ENCODE measurements at regions not wholly inside any gene's neighbourhood (a gene's known extent, or its start where the extent isn't known, plus 50 kb on each side); places are given as distances from the start of the nearest gene placed in this dataset.

GRCh38 chr16:9412031-9412914 is 320.8 kb downstream of the HAPSTR1 start:
- Histone ChIP-seq H3K4me3 (no peak overlapping the region), H3K4me2 (no peak overlapping the region), H4K20me1 (replicated peaks; ENCODE audit: insufficient read depth) (no peaks in the 10 kb centered on the region), H3K9me2 (ENCODE audit: insufficient read depth) (no peaks in the 10 kb centered on the region), H3K27me3 (ENCODE audit: insufficient read depth) (no peaks in the 10 kb centered on the region), H3K36me3 (ENCODE audit: insufficient read depth) (no peaks in the 10 kb centered on the region), H3F3A (replicated peaks; ENCODE audit: low read depth) (no peaks in the 10 kb centered on the region), H3K27ac (ENCODE audit: low read depth) (no peak overlapping the region), H2AFZ (peak overlapping the region; percentile 59; the same call in 1 of the 2 replicates), H3K79me2 (replicated peaks; ENCODE audit: insufficient read depth) (no peaks in the 10 kb centered on the region), H3K4me1 (ENCODE audit: insufficient read depth) (no peaks in the 10 kb centered on the region)
- no peak overlapping the region for H3K27ac Mint-ChIP-seq
- no peak overlapping the region for H3K4me3 Mint-ChIP-seq
- ATAC-seq (no peak), DNase-seq (ENCODE audit: low spot score) (no peak)
- peaks cover 3% of the 10 kb centered on the region for H3K27me3 Mint-ChIP-seq (ENCODE audit: insufficient read depth, low read depth, poor library complexity)
- H3K36me3 Mint-ChIP-seq (ENCODE audit: low read depth): peaks cover 6% of the 10 kb centered on the region
- peaks cover 3% of the 10 kb centered on the region; the same call in 1 of the 3 replicates for H3K4me1 Mint-ChIP-seq
- H3K9me3 Mint-ChIP-seq: peaks cover 12% of the 10 kb centered on the region
- TF ChIP-seq, protein P1, sequence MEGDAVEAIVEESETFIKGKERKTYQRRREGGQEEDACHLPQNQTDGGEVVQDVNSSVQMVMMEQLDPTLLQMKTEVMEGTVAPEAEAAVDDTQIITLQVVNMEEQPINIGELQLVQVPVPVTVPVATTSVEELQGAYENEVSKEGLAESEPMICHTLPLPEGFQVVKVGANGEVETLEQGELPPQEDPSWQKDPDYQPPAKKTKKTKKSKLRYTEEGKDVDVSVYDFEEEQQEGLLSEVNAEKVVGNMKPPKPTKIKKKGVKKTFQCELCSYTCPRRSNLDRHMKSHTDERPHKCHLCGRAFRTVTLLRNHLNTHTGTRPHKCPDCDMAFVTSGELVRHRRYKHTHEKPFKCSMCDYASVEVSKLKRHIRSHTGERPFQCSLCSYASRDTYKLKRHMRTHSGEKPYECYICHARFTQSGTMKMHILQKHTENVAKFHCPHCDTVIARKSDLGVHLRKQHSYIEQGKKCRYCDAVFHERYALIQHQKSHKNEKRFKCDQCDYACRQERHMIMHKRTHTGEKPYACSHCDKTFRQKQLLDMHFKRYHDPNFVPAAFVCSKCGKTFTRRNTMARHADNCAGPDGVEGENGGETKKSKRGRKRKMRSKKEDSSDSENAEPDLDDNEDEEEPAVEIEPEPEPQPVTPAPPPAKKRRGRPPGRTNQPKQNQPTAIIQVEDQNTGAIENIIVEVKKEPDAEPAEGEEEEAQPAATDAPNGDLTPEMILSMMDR (conservative IDR thresholded peaks at IDR 0.05; ENCODE audit: low read depth in 2 of 2): no peak
- TF ChIP-seq STAT1 (IDR thresholded peaks at IDR 0.05; ENCODE audit: unreplicated experiment): no peak
- no peak for TF ChIP-seq ETS1 (IDR thresholded peaks at IDR 0.05)
- no peak for TF ChIP-seq CREB1 (CRISPR knock-in tag; IDR thresholded peaks at IDR 0.05; ENCODE audit: low read depth)
- no peak for TF ChIP-seq EZH2 (IDR thresholded peaks at IDR 0.05; ENCODE audit: low read depth, unreplicated experiment)
- TF ChIP-seq EZH2phosphoT487 (IDR thresholded peaks at IDR 0.05; ENCODE audit: unreplicated experiment): no peak
- TF ChIP-seq NANOG (IDR thresholded peaks at IDR 0.05; ENCODE audit: borderline replicate concordance): no peak
- no peak for TF ChIP-seq JUNB (IDR thresholded peaks at IDR 0.05; ENCODE audit: unreplicated experiment)
- TF ChIP-seq POLR2AphosphoS5 (IDR thresholded peaks at IDR 0.05; ENCODE audit: low read depth): no peak
- TF ChIP-seq REST (IDR thresholded peaks at IDR 0.05; ENCODE audit: unreplicated experiment): no peak
- TF ChIP-seq, protein P2, sequence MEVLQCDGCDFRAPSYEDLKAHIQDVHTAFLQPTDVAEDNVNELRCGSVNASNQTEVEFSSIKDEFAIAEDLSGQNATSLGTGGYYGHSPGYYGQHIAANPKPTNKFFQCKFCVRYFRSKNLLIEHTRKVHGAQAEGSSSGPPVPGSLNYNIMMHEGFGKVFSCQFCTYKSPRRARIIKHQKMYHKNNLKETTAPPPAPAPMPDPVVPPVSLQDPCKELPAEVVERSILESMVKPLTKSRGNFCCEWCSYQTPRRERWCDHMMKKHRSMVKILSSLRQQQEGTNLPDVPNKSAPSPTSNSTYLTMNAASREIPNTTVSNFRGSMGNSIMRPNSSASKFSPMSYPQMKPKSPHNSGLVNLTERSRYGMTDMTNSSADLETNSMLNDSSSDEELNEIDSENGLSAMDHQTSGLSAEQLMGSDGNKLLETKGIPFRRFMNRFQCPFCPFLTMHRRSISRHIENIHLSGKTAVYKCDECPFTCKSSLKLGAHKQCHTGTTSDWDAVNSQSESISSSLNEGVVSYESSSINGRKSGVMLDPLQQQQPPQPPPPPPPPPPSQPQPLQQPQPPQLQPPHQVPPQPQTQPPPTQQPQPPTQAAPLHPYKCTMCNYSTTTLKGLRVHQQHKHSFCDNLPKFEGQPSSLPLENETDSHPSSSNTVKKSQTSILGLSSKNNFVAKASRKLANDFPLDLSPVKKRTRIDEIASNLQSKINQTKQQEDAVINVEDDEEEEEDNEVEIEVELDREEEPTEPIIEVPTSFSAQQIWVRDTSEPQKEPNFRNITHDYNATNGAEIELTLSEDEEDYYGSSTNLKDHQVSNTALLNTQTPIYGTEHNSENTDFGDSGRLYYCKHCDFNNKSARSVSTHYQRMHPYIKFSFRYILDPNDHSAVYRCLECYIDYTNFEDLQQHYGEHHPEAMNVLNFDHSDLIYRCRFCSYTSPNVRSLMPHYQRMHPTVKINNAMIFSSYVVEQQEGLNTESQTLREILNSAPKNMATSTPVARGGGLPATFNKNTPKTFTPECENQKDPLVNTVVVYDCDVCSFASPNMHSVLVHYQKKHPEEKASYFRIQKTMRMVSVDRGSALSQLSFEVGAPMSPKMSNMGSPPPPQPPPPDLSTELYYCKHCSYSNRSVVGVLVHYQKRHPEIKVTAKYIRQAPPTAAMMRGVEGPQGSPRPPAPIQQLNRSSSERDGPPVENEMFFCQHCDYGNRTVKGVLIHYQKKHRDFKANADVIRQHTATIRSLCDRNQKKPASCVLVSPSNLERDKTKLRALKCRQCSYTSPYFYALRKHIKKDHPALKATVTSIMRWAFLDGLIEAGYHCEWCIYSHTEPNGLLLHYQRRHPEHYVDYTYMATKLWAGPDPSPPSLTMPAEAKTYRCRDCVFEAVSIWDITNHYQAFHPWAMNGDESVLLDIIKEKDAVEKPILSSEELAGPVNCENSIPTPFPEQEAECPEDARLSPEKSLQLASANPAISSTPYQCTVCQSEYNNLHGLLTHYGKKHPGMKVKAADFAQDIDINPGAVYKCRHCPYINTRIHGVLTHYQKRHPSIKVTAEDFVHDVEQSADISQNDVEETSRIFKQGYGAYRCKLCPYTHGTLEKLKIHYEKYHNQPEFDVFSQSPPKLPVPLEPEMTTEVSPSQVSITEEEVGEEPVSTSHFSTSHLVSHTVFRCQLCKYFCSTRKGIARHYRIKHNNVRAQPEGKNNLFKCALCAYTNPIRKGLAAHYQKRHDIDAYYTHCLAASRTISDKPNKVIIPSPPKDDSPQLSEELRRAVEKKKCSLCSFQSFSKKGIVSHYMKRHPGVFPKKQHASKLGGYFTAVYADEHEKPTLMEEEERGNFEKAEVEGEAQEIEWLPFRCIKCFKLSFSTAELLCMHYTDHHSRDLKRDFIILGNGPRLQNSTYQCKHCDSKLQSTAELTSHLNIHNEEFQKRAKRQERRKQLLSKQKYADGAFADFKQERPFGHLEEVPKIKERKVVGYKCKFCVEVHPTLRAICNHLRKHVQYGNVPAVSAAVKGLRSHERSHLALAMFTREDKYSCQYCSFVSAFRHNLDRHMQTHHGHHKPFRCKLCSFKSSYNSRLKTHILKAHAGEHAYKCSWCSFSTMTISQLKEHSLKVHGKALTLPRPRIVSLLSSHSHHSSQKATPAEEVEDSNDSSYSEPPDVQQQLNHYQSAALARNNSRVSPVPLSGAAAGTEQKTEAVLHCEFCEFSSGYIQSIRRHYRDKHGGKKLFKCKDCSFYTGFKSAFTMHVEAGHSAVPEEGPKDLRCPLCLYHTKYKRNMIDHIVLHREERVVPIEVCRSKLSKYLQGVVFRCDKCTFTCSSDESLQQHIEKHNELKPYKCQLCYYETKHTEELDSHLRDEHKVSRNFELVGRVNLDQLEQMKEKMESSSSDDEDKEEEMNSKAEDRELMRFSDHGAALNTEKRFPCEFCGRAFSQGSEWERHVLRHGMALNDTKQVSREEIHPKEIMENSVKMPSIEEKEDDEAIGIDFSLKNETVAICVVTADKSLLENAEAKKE (CRISPR knock-in tag; IDR thresholded peaks at IDR 0.05): no peak
- TF ChIP-seq ZNF331 (CRISPR knock-in tag; IDR thresholded peaks at IDR 0.05; ENCODE audit: low read depth): no peak
- no peak for TF ChIP-seq ZNF114 (CRISPR knock-in tag; IDR thresholded peaks at IDR 0.05)
